ENCODE measurements at regions not wholly inside any gene's neighbourhood (a gene's known extent, or its start where the extent isn't known, plus 50 kb on each side); places are given as distances from the start of the nearest gene placed in this dataset.
"Not testable (repeated sequence)": the region's sequence is repeated elsewhere in the genome, so short reads cannot be mapped to it uniquely, and the experiment has no call there.

GRCh38 chr2:147430408-147430807 is 414.4 kb upstream of the ACVR2A start:
- Histone ChIP-seq H3K27ac (ENCODE audit: low read depth, low read length) (no peak overlapping the region), H3K36me3 (ENCODE audit: control insufficient read depth, insufficient read depth, low read length) (no peaks in the 10 kb centered on the region), H3K9ac (ENCODE audit: low read length) (no peak overlapping the region), H3K27me3 (ENCODE audit: control insufficient read depth, insufficient read depth, low read length) (no peaks in the 10 kb centered on the region), H3K4me3 (ENCODE audit: low read length) (no peak overlapping the region), H3K4me1 (ENCODE audit: control insufficient read depth, insufficient read depth, low read length) (no peaks in the 10 kb centered on the region)

- Histone ChIP-seq H3K27me3 (ENCODE audit: control insufficient read depth, insufficient read depth, low read length) (no peaks in the 10 kb centered on the region), H3K27ac (ENCODE audit: low read depth, low read length) (no peak overlapping the region), H3K4me1 (ENCODE audit: control insufficient read depth, insufficient read depth, low read length) (no peaks in the 10 kb centered on the region), H3K4me3 (ENCODE audit: low read length) (no peak overlapping the region), H3K9ac (ENCODE audit: low read length) (no peak overlapping the region), H3K36me3 (ENCODE audit: control insufficient read depth, insufficient read depth, low read length) (no peaks in the 10 kb centered on the region)
These were observed 416.6 kb upstream of the ACVR2A start for GRCh38 chr2:147428120-147428747.

- H3K36me3 ChIP-seq (ENCODE audit: control insufficient read depth, insufficient read depth, low read length), result no peaks in the 10 kb centered on the region
- H3K4me3 ChIP-seq (ENCODE audit: low read length), result no peak overlapping the region
- H3K27ac ChIP-seq (ENCODE audit: low read depth, low read length), result no peak overlapping the region
- H3K9ac ChIP-seq (ENCODE audit: low read length), result no peak overlapping the region
- H3K27me3 ChIP-seq (ENCODE audit: control insufficient read depth, insufficient read depth, low read length), result no peaks in the 10 kb centered on the region
- H3K4me1 ChIP-seq (ENCODE audit: control insufficient read depth, insufficient read depth, low read length), result no peaks in the 10 kb centered on the region
These were observed 419.3 kb upstream of the ACVR2A start for GRCh38 chr2:147425437-147426029.

GRCh38 chr2:147424766-147425165 is 420.1 kb upstream of the ACVR2A start:
- H3K9ac ChIP-seq (ENCODE audit: low read length), result no peak overlapping the region
- no peaks in the 10 kb centered on the region for H3K27me3 ChIP-seq (ENCODE audit: control insufficient read depth, insufficient read depth, low read length)
- H3K4me3 ChIP-seq (ENCODE audit: low read length), result no peak overlapping the region
- no peak overlapping the region for H3K27ac ChIP-seq (ENCODE audit: low read depth, low read length)
- H3K4me1 ChIP-seq (ENCODE audit: control insufficient read depth, insufficient read depth, low read length), result no peaks in the 10 kb centered on the region
- no peaks in the 10 kb centered on the region for H3K36me3 ChIP-seq (ENCODE audit: control insufficient read depth, insufficient read depth, low read length)

GRCh38 chr2:147420947-147421675 is 423.7 kb upstream of the ACVR2A start:
- H3K27ac ChIP-seq (ENCODE audit: low read depth, low read length), result no peak overlapping the region
- no peak overlapping the region for H3K4me3 ChIP-seq (ENCODE audit: low read length)

GRCh38 chr2:147420517-147420916 is 424.3 kb upstream of the ACVR2A start:
- no peaks in the 10 kb centered on the region for H3K36me3 ChIP-seq (ENCODE audit: control insufficient read depth, insufficient read depth, low read length)
- no peak overlapping the region for H3K9ac ChIP-seq (ENCODE audit: low read length)
- no peak overlapping the region for H3K27ac ChIP-seq (ENCODE audit: low read depth, low read length)
- no peak overlapping the region for H3K4me3 ChIP-seq (ENCODE audit: low read length)
- H3K4me1 ChIP-seq (ENCODE audit: control insufficient read depth, insufficient read depth, low read length), result no peaks in the 10 kb centered on the region
- no peaks in the 10 kb centered on the region for H3K27me3 ChIP-seq (ENCODE audit: control insufficient read depth, insufficient read depth, low read length)

More at GRCh38 chr2:147420947-147421675, 423.7 kb upstream of the ACVR2A start:
- no peak overlapping the region for H3K9ac ChIP-seq (ENCODE audit: low read length)
- no peaks in the 10 kb centered on the region for H3K36me3 ChIP-seq (ENCODE audit: control insufficient read depth, insufficient read depth, low read length)
- no peaks in the 10 kb centered on the region for H3K27me3 ChIP-seq (ENCODE audit: control insufficient read depth, insufficient read depth, low read length)
- no peaks in the 10 kb centered on the region for H3K4me1 ChIP-seq (ENCODE audit: control insufficient read depth, insufficient read depth, low read length)

GRCh38 chr2:147416099-147416498 is 428.7 kb upstream of the ACVR2A start:
- Histone ChIP-seq H3K4me3 (ENCODE audit: low read length) (no peak overlapping the region), H3K4me1 (ENCODE audit: control insufficient read depth, insufficient read depth, low read length) (no peaks in the 10 kb centered on the region), H3K27ac (ENCODE audit: low read depth, low read length) (no peak overlapping the region), H3K9ac (ENCODE audit: low read length) (no peak overlapping the region), H3K27me3 (ENCODE audit: control insufficient read depth, insufficient read depth, low read length) (no peaks in the 10 kb centered on the region), H3K36me3 (ENCODE audit: control insufficient read depth, insufficient read depth, low read length) (no peaks in the 10 kb centered on the region)

GRCh38 chr2:147414656-147415055 is 430.2 kb upstream of the ACVR2A start:
- not testable (repeated sequence) for H3K36me3 ChIP-seq (ENCODE audit: control insufficient read depth, insufficient read depth, low read length); H3K27ac ChIP-seq (ENCODE audit: low read depth, low read length); H3K27me3 ChIP-seq (ENCODE audit: control insufficient read depth, insufficient read depth, low read length); H3K9ac ChIP-seq (ENCODE audit: low read length); H3K4me3 ChIP-seq (ENCODE audit: low read length); H3K4me1 ChIP-seq (ENCODE audit: control insufficient read depth, insufficient read depth, low read length)

- Histone ChIP-seq H3K4me3 (ENCODE audit: low read length) (no peak overlapping the region), H3K27ac (ENCODE audit: low read depth, low read length) (no peak overlapping the region), H3K36me3 (ENCODE audit: control insufficient read depth, insufficient read depth, low read length) (no peaks in the 10 kb centered on the region), H3K4me1 (ENCODE audit: control insufficient read depth, insufficient read depth, low read length) (no peaks in the 10 kb centered on the region), H3K9ac (ENCODE audit: low read length) (no peak overlapping the region), H3K27me3 (ENCODE audit: control insufficient read depth, insufficient read depth, low read length) (no peaks in the 10 kb centered on the region)
These were observed 436.5 kb upstream of the ACVR2A start for GRCh38 chr2:147408357-147408756.

- no peak overlapping the region for H3K27ac ChIP-seq (ENCODE audit: low read depth, low read length)
- no peak overlapping the region for H3K9ac ChIP-seq (ENCODE audit: low read length)
- no peaks in the 10 kb centered on the region for H3K27me3 ChIP-seq (ENCODE audit: control insufficient read depth, insufficient read depth, low read length)
- H3K4me3 ChIP-seq (ENCODE audit: low read length), result no peak overlapping the region
- H3K36me3 ChIP-seq (ENCODE audit: control insufficient read depth, insufficient read depth, low read length), result no peaks in the 10 kb centered on the region
- H3K4me1 ChIP-seq (ENCODE audit: control insufficient read depth, insufficient read depth, low read length), result no peaks in the 10 kb centered on the region
These were observed 439.2 kb upstream of the ACVR2A start for GRCh38 chr2:147405651-147406050.

GRCh38 chr2:147398996-147399395 is 445.8 kb upstream of the ACVR2A start:
- no peak overlapping the region for H3K27ac ChIP-seq (ENCODE audit: low read depth, low read length)
- H3K9ac ChIP-seq (ENCODE audit: low read length), result no peak overlapping the region
- H3K36me3 ChIP-seq (ENCODE audit: control insufficient read depth, insufficient read depth, low read length), result no peaks in the 10 kb centered on the region
- no peaks in the 10 kb centered on the region for H3K27me3 ChIP-seq (ENCODE audit: control insufficient read depth, insufficient read depth, low read length)
- no peaks in the 10 kb centered on the region for H3K4me1 ChIP-seq (ENCODE audit: control insufficient read depth, insufficient read depth, low read length)
- no peak overlapping the region for H3K4me3 ChIP-seq (ENCODE audit: low read length)

- Histone ChIP-seq H3K9ac (ENCODE audit: low read length) (no peak overlapping the region), H3K27me3 (ENCODE audit: control insufficient read depth, insufficient read depth, low read length) (no peaks in the 10 kb centered on the region), H3K4me3 (ENCODE audit: low read length) (no peak overlapping the region), H3K27ac (ENCODE audit: low read depth, low read length) (no peak overlapping the region), H3K36me3 (ENCODE audit: control insufficient read depth, insufficient read depth, low read length) (no peaks in the 10 kb centered on the region), H3K4me1 (ENCODE audit: control insufficient read depth, insufficient read depth, low read length) (no peaks in the 10 kb centered on the region)
These were observed 446.5 kb upstream of the ACVR2A start for GRCh38 chr2:147398301-147398700.

- Histone ChIP-seq H3K4me1 (ENCODE audit: control insufficient read depth, insufficient read depth, low read length) (no peaks in the 10 kb centered on the region), H3K9ac (ENCODE audit: low read length) (no peak overlapping the region), H3K27me3 (ENCODE audit: control insufficient read depth, insufficient read depth, low read length) (no peaks in the 10 kb centered on the region), H3K36me3 (ENCODE audit: control insufficient read depth, insufficient read depth, low read length) (no peaks in the 10 kb centered on the region), H3K4me3 (ENCODE audit: low read length) (no peak overlapping the region), H3K27ac (ENCODE audit: low read depth, low read length) (no peak overlapping the region)
These were observed 447.9 kb upstream of the ACVR2A start for GRCh38 chr2:147396890-147397289.

All from rectal smooth muscle tissue (tissue), 1 donor.